ENCODE measurements at regions not wholly inside any gene's neighbourhood (a gene's known extent, or its start where the extent isn't known, plus 50 kb on each side); places are given as distances from the start of the nearest gene placed in this dataset.

DNA sequence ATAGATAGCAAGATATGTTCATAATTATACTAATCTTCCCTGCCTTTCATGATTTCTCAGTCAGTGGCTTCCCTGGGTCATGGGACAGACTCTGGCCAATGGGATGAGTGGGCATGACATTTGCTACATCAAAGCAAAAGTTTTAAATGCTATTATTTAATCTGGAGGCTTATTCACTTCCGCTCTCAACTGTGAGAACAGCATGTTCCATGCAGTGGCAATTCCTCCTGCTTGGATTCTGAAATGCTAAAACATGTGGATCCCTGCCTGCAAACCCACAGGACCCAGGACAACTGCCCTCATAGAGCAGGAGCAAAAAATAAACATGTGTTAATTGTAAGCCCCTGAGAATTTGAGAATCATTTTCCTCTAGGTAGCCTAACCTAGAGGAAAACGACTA is 1412.4 kb upstream of the CELF2 start:
- TF ChIP-seq EZH2 (IDR thresholded peaks at IDR 0.05; ENCODE audit: borderline replicate concordance) (no peak), EZH2phosphoT487 (IDR thresholded peaks at IDR 0.05; ENCODE audit: low read depth, severe bottlenecking, unreplicated experiment) (no peak)
